M059J (cell line): ENCODE measurements at regions not wholly inside any gene's neighbourhood (a gene's known extent, or its start where the extent isn't known, plus 50 kb on each side); places are given as distances from the start of the nearest gene placed in this dataset.

Experiments
- DNase-seq: peaks from one replicate; pipeline ENCODE4 v3.0.0-alpha.2; 2012; ENCODE audit warnings: low read depth

GRCh38 chr5:90191352-90192045 lies 218.1 kb downstream of the CETN3 start:
- DNase-seq, result no peak

- no peak for DNase-seq
Measured at GRCh38 chr5:90185897-90186468, 223.6 kb downstream of the CETN3 start.

- no peak for DNase-seq
Measured at GRCh38 chr5:90184764-90185163, 224.8 kb downstream of the CETN3 start.

- DNase-seq, result peak; percentile 13
Measured at GRCh38 chr5:90182726-90183125, 226.8 kb downstream of the CETN3 start.

- DNase-seq, result peak; percentile 4
Measured at GRCh38 chr5:90174236-90174635, 235.3 kb downstream of the CETN3 start.

- DNase-seq, result peak; percentile 41
Measured at GRCh38 chr5:90173299-90174030, 236.1 kb downstream of the CETN3 start.

GRCh38 chr5:90171466-90171865 lies 238.1 kb downstream of the CETN3 start:
- no peak for DNase-seq

GRCh38 chr5:90170261-90170660 lies 239.3 kb downstream of the CETN3 start:
- no peak for DNase-seq

- DNase-seq, result no peak
Measured at GRCh38 chr5:90169078-90169477, 240.5 kb downstream of the CETN3 start.

GRCh38 chr5:90168399-90168798 lies 241.2 kb downstream of the CETN3 start:
- DNase-seq, result no peak

- no peak for DNase-seq
Measured at GRCh38 chr5:90166816-90167215, 242.7 kb downstream of the CETN3 start.

GRCh38 chr5:90162324-90162723 lies 247.2 kb downstream of the CETN3 start:
- DNase-seq, result no peak

GRCh38 chr5:90161414-90161813 lies 248.1 kb downstream of the CETN3 start:
- DNase-seq, result no peak

- no peak for DNase-seq
Measured at GRCh38 chr5:90158131-90158530, 251.4 kb downstream of the CETN3 start.

- no peak for DNase-seq
Measured at GRCh38 chr5:90153031-90153430, 256.5 kb downstream of the CETN3 start.

GRCh38 chr5:90144625-90145327 lies 264.8 kb downstream of the CETN3 start:
- peak; percentile 35 for DNase-seq

GRCh38 chr5:90142541-90142940 lies 267.0 kb downstream of the CETN3 start:
- no peak for DNase-seq

- DNase-seq, result no peak
Measured at GRCh38 chr5:90141984-90142383, 267.6 kb downstream of the CETN3 start.

GRCh38 chr5:90136952-90137528 lies 272.5 kb downstream of the CETN3 start:
- DNase-seq, result no peak

GRCh38 chr5:90135779-90136378 lies 273.7 kb downstream of the CETN3 start:
- no peak for DNase-seq

GRCh38 chr5:90134892-90135291 lies 274.7 kb downstream of the CETN3 start:
- DNase-seq, result peak; percentile 46

GRCh38 chr5:90134381-90134780 lies 275.2 kb downstream of the CETN3 start:
- no peak for DNase-seq
